HG02840 (cell line): ENCODE measurements at regions not wholly inside any gene's neighbourhood (a gene's known extent, or its start where the extent isn't known, plus 50 kb on each side); places are given as distances from the start of the nearest gene placed in this dataset.

Source experiments
- ATAC-seq: cut with Tn5 transposase; IDR thresholded peaks from one replicate; pipeline ENCODE4 v1.9.1; 2021; ENCODE audit warnings: mild to moderate bottlenecking, moderate library complexity, moderate number of reproducible peaks; ENCODE audit not compliant: unreplicated experiment, low FRiP score

DNA sequence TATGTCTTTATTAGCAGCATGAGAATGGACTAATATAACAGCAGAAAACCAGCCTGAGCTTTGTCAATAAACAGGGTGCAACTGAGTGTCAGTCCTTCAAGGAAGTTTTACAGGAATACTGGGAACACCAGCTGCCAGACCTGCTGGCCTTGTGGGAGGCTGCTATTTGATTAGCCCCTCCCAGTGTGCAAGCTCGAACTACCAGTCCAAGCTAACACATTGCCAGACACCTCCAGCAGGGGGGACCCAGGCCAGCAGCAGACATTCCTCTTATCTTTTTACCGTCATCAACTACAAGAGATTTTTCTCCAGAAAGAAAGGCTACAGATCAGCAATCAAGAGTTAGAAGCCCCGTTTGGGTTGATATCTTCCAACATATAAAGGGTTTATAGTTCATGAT, 942.8 kb upstream of the TENM4 start:
- ATAC-seq, result no peak

DNA sequence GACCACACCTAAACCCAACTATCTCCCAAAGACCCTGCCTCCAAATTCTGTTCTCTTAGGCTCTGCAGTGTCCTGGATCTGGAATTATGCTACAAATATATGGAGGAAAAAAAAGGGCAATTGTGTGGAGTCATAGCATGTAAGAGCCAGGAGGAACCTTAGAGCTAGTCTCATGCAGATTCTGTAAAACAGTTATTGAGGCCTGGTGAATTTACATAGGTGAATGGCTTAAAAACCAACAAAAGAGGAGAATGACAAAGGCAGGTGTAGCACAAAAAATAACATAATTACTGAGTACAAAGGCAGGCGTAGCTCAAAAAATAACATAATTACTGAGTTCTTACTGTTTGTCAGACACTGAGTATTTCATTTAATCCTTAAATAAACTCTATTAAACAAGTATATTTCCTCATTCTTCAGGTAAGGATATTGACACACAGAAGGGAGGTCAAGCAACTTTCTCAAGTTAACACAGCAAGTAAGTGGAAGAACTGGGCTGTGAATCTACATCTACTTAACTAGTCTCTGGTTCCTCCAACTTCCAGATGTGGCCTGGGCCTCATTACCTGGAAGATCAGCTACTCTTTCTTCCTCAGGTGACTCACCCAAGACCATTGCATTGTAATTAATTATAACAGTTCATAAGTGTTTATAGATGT, 938.9 kb upstream of the TENM4 start:
- ATAC-seq, result no peak

GRCh38 chr11:80371931-80372330, 931.1 kb upstream of the TENM4 start:
- ATAC-seq, result no peak

DNA sequence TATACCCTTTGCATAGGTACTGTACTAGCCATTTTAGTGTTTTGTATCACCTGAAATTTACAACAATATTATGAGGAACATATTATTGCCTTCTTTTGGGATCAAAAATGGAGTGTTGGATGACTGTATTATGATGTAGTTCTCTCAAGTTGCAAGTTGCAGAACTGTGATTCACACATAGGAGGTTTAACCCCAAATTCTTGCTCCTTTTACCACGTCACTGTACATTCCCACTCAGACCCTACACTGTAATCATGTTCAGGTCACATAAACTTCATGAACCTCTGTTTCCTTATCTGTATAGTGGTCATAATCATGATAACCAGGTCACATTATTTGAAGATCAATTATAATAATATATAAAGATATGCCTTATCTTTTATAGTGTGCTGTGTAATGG, 925.1 kb upstream of the TENM4 start:
- no peak for ATAC-seq

DNA sequence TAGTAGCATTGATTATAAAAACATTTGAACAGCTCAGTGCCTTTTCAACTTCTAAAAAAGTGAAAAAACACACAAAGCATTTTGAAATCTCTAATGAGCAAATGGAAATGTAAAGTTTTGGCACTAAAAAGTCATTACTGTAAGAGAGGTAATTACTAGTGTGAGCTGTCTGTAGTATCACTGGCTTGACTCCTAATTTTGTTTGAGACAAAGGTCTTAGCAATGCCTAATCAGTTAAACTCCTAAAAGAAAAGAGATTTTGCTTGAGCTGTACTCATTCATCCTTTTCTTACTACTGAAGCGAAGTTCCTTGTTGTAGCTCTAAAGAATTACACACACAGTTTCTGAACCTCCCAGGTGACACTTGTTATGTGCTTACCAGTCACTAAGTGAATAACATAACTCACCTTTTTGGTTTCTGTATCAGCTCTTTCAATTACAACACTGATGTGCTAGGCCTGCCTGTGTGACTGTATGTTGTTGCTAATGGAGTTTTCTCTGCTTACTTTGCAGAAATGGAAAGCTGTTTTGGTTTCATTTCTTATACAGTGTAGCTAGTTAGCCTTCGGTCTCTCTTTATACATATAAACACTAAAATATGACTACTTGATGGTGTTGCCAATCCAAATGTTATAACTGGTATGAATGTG, 924.4 kb upstream of the TENM4 start:
- no peak for ATAC-seq

- no peak for ATAC-seq
Measured at GRCh38 chr11:80362563-80363340, 921.9 kb upstream of the TENM4 start.

DNA sequence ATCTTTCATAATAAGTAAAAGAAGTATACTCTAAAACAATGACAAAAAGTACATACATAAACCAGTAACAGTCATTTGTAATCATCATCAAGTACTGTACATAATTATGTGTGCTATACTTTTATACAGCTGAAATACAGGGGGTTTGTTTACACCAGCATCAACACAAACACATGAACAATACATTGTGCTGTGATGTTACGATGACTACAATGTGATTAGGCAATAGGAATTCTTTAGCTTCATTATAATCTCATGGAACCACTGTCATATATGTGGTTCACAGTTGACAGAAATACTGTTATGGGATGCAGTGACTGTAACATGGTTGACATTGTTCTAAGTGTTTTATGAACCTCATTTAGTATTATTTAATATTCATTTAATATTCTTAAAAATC, 914.4 kb upstream of the TENM4 start:
- ATAC-seq, result no peak

GRCh38 chr11:80350541-80350940, 909.7 kb upstream of the TENM4 start:
- ATAC-seq, result no peak

- no peak for ATAC-seq
Measured at GRCh38 chr11:80349997-80350396, 909.2 kb upstream of the TENM4 start.

- no peak for ATAC-seq
Measured at GRCh38 chr11:80346353-80347059, 905.7 kb upstream of the TENM4 start.

DNA sequence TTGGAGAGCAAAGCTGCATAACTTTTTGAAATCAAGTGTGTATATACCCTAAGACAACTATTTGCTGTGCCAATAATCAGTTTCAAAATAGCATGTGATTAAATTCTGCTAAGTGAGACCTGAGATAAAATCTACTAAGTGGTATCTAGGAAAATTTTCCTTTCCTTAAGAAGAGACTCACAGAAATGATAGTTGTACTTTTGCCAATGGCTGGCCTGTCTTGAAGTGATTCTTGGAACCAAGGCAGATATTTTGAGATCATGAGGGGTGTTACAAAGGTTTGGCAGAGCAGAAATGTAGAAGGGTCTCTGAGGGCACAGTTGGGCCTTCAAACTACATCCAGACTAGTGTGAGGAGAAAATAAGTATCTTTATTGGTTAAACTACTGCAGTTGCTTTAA, 902.6 kb upstream of the TENM4 start:
- ATAC-seq, result no peak

DNA sequence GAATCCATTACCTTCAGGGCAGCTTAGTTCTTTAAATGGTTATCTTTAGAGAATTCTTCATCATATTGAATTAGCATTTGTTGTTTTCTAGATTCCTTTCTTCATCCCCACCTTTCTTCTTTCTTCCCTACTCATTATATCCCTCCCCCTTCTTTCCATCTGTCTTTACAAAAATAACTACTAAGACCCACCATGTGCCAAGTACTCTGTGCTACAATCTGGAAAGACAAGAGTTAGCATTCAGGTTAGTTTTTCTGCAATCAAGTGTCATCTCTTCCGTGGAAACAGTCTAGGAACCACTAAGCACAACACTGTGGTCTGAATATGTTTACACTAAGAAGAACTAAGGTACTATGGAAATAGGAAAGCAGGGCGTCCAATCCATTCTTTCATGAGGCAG, 897.4 kb upstream of the TENM4 start:
- ATAC-seq, result no peak

DNA sequence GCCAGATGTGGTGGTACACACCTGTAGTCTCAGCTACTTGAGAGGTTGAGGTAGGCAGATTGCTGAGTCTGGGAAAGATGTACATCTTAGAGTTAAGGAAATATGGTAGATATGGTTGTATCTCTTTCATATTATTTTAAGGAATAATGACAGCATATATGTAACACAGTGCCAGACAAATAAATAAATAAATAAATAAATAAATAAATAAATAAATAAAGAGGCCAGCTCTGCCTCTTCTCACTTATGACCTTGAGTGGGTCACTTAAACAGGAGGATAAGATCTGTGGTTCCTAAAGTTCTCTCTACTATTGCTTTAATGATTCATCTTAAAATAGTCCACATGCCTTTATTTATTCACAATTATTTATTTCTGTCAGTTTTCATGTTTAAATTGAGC, 890.9 kb upstream of the TENM4 start:
- ATAC-seq, result no peak

DNA sequence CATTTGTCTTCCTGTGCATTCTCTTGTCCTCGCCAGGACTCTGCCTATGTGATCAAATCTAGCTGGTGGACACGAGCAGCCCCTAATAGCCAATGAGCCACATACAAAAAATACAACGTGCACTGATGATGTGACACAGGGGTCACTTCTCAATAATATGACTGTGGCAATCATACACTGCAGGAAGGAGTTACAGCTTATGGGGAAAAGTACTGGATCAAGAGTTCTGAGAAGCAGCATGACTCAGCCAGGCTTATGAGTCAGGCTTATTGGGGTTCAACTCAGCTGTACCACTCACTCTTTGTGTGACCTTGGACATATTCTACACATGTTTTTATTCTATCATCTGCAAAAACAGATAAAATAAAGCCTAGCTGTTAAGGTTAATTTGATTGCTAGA, 889.4 kb upstream of the TENM4 start:
- no peak for ATAC-seq

- no peak for ATAC-seq
Measured at GRCh38 chr11:80328774-80329173, 887.9 kb upstream of the TENM4 start.

DNA sequence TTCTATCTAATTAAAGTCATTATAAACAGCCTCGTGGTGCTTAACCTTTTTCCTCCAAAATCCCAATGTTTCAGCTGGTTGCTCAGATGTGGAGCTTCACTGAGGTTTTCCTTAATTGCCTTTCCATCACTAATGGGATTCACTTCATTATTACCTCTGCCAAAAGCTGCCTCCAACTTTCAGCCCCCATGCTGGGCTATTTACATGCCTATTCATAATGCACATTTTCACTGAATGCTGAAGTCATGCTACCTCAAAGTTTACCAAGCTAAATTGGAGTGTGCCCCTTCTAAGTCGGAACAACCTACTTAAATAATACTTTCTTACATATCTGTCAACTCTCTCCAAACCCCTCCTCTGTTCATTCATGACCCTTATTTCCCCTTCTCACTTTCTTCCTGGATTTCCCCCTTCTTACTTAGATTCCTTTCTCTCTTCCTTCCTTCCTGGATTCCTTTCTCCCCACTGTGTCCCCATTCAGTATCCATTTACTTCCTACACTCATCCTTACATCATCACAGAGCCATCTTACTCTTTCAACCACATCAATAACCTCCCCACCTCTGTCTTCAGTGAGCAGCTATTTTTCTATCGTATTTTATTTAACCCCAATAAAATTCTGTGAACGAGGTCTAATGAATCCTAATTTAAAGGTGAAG, 887.3 kb upstream of the TENM4 start:
- no peak for ATAC-seq

DNA sequence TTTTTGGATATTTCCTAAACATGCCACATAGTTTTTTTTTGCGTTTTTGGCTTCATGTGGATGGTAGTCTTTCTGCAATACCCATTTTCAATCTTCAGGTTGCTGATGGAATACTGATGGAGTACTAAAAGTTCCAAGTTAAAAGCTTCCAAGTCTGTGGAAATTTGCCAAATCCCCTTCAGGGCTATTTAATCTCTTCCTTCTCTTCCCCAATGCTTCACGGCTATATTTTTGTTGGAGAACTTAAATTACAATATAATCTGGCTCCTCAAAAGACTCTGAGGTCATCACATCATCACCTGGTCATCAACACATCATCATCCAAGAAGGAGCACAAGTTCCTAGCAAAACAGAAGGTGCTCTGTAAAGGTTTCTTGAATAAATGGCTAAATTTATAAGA, 881.0 kb upstream of the TENM4 start:
- no peak for ATAC-seq

DNA sequence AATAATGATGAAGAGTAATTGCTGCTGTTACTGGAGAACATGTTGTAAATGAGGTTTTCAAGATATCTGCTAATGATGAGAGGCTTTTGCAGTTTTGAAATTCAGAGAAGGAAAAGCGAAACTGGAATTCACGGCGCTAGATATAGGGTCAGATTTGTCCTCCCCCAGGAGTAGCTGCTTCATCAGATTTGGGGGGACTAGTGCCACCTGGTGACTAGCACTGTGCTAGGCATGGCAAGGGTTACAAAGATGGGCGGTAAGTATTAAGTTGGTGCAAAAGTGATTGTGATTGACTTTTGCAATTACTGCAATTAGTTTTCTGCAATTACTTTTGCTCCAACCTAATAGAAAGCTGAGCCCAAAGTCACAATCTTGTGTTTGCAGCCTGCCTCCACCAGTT, 879.9 kb upstream of the TENM4 start:
- ATAC-seq, result no peak

GRCh38 chr11:80320226-80320625, 879.4 kb upstream of the TENM4 start:
- ATAC-seq, result no peak

GRCh38 chr11:80317612-80318011, 876.8 kb upstream of the TENM4 start:
- no peak for ATAC-seq

- ATAC-seq, result no peak
Measured at GRCh38 chr11:80315200-80315599, 874.4 kb upstream of the TENM4 start.
